Activated CD8-positive, alpha-beta T cell treated with anti-CD3 and anti-CD28 coated beads for 36 hours (primary cell): ENCODE measurements at regions not wholly inside any gene's neighbourhood (a gene's known extent, or its start where the extent isn't known, plus 50 kb on each side); places are given as distances from the start of the nearest gene placed in this dataset.

Experiments
- ATAC-seq: fragments of 200-7000 bp; cut with Tn5 transposase; one replicate; pipeline ENCODE4 v1.10.0; 2021; ENCODE audit warnings: mild to moderate bottlenecking, moderate library complexity
- CTCF ChIA-PET: fragments of 350-600 bp; sonication (Branson Sonifier 250); formaldehyde crosslinking; loops from one replicate; lab custom pipeline; 2021; ENCODE audit warnings: antibody characterized with exemption; lab: Charles Lee
- POLR2A ChIA-PET: fragments of 350-600 bp; sonication (Branson Sonifier 250); formaldehyde crosslinking; loops from one replicate; lab custom pipeline; 2021; ENCODE audit warnings: antibody characterized with exemption; lab: Charles Lee
- DNase-seq: peaks from one replicate; pipeline ENCODE4 v3.0.0-alpha.2; 2020
- H3K27ac Mint-ChIP-seq: one replicate; pipeline ENCODE4 v1.8.0; 2021; ENCODE audit warnings: mild to moderate bottlenecking, mixed read lengths
- H3K27me3 Mint-ChIP-seq: one replicate; pipeline ENCODE4 v1.8.0; 2021; ENCODE audit warnings: mixed read lengths
- H3K36me3 Mint-ChIP-seq: one replicate; pipeline ENCODE4 v1.8.0; 2021; ENCODE audit warnings: low read depth, mixed read lengths
- H3K4me1 Mint-ChIP-seq: one replicate; pipeline ENCODE4 v1.8.0; 2021; ENCODE audit warnings: low read depth, mixed read lengths
- H3K4me3 Mint-ChIP-seq: one replicate; pipeline ENCODE4 v1.8.0; 2021; ENCODE audit warnings: mild to moderate bottlenecking, moderate library complexity, mixed read lengths
- H3K9me3 Mint-ChIP-seq: one replicate; pipeline ENCODE4 v1.8.0; 2021; ENCODE audit warnings: mixed read lengths
- CTCF ChIP-seq: fragments of 200-600 bp; IDR thresholded peaks from one replicate; pipeline ENCODE4 v1.8.0; 2022; ENCODE audit warnings: antibody characterized with exemption, mild to moderate bottlenecking
- intact Hi-C: fragments of 100-400 bp; cut with micrococcal nuclease; formaldehyde crosslinking; loops from one replicate; pipeline ENCODE4 v1.10.0; 2022

- no peaks in the 10 kb centered on the region for H3K36me3 Mint-ChIP-seq
- H3K27ac Mint-ChIP-seq: no peak overlapping the region
- DNase-seq (no peak), ATAC-seq (no peak)
- ChIA-PET CTCF (no interaction called here), POLR2A (no interaction called here)
- intact Hi-C loops: no loop called here
- no peak overlapping the region for H3K4me3 Mint-ChIP-seq
- no peaks in the 10 kb centered on the region for H3K9me3 Mint-ChIP-seq
- H3K27me3 Mint-ChIP-seq: no peaks in the 10 kb centered on the region
- TF ChIP-seq CTCF: no peak
- no peaks in the 10 kb centered on the region for H3K4me1 Mint-ChIP-seq
These were observed 524.2 kb downstream of the IQCM start for GRCh38 chr4:149291463-149291862.

- ChIA-PET CTCF (no interaction called here), POLR2A (no interaction called here)
- no peaks in the 10 kb centered on the region for H3K36me3 Mint-ChIP-seq
- H3K27me3 Mint-ChIP-seq: peaks cover 2% of the 10 kb centered on the region
- H3K27ac Mint-ChIP-seq: no peak overlapping the region
- no peak for TF ChIP-seq CTCF
- ATAC-seq (no peak), DNase-seq (no peak)
- intact Hi-C loops: no loop called here
- no peaks in the 10 kb centered on the region for H3K9me3 Mint-ChIP-seq
- no peaks in the 10 kb centered on the region for H3K4me1 Mint-ChIP-seq
- no peak overlapping the region for H3K4me3 Mint-ChIP-seq
These were observed 534.8 kb downstream of the IQCM start for GRCh38 chr4:149280806-149281205.

- POLR2A ChIA-PET: no interaction called here
- H3K4me1 Mint-ChIP-seq: no peaks in the 10 kb centered on the region
- no peak for DNase-seq
- peaks cover 2% of the 10 kb centered on the region for H3K27me3 Mint-ChIP-seq
- H3K4me3 Mint-ChIP-seq: no peak overlapping the region
- ATAC-seq: no peak
- CTCF ChIA-PET: no interaction called here
- no peaks in the 10 kb centered on the region for H3K36me3 Mint-ChIP-seq
- H3K9me3 Mint-ChIP-seq: no peaks in the 10 kb centered on the region
- H3K27ac Mint-ChIP-seq: no peak overlapping the region
- no peak for TF ChIP-seq CTCF
- intact Hi-C loops: no loop called here
These were observed 535.9 kb downstream of the IQCM start for GRCh38 chr4:149279776-149280175.

- DNase-seq (no peak), ATAC-seq (no peak)
- Mint-ChIP-seq H3K9me3 (no peaks in the 10 kb centered on the region), H3K36me3 (no peaks in the 10 kb centered on the region), H3K4me1 (no peaks in the 10 kb centered on the region), H3K27ac (no peak overlapping the region), H3K4me3 (no peak overlapping the region), H3K27me3 (peaks cover 2% of the 10 kb centered on the region)
- intact Hi-C loops: no loop called here
- ChIA-PET CTCF (no interaction called here), POLR2A (no interaction called here)
- TF ChIP-seq CTCF: no peak
These were observed 536.3 kb downstream of the IQCM start for GRCh38 chr4:149279331-149279730.

GRCh38 chr4:149277705-149278104 lies 537.9 kb downstream of the IQCM start:
- Mint-ChIP-seq H3K4me3 (no peak overlapping the region), H3K27ac (no peak overlapping the region), H3K36me3 (no peaks in the 10 kb centered on the region), H3K27me3 (no peaks in the 10 kb centered on the region), H3K9me3 (no peaks in the 10 kb centered on the region), H3K4me1 (no peaks in the 10 kb centered on the region)
- TF ChIP-seq CTCF: no peak
- intact Hi-C loops: no loop called here
- POLR2A ChIA-PET: no interaction called here
- ATAC-seq: no peak
- CTCF ChIA-PET: no interaction called here
- DNase-seq: no peak
